OCI-LY3 (cell line): ENCODE measurements at regions not wholly inside any gene's neighbourhood (a gene's known extent, or its start where the extent isn't known, plus 50 kb on each side); places are given as distances from the start of the nearest gene placed in this dataset.

Experiments used
- H2AFZ ChIP-seq: fragments of 200-600, 300-600 bp; shearing (Covaris generic); 2 replicates; pipeline ENCODE4 v1.6.0; 2014; ENCODE audit warnings: antibody characterized with exemption, low read depth, low read length
- H3K27ac ChIP-seq: fragments of 200-600, 300-600 bp; sonication (generic); 2 replicates; pipeline ENCODE4 v1.5.1; 2014; ENCODE audit warnings: mild to moderate bottlenecking, low read length, moderate library complexity, mixed read lengths
- H3K27me3 ChIP-seq: fragments of 200-600, 300-600 bp; sonication (generic); 2 replicates; pipeline ENCODE4 v1.6.1; 2014; ENCODE audit warnings: low read depth, low read length, mixed read lengths
- H3K36me3 ChIP-seq: fragments of 200-600, 300-600 bp; sonication (generic); replicated peaks from 2 replicates; pipeline ENCODE3; 2014; ENCODE audit warnings: low read depth, low read length, mixed read lengths
- H3K4me1 ChIP-seq: fragments of 300-600, 200-600 bp; sonication (generic); 2 replicates; pipeline ENCODE4 v1.6.1; 2014; ENCODE audit warnings: low read length, mixed read lengths
- H3K4me2 ChIP-seq: fragments of 200-600, 300-600 bp; sonication (generic); 2 replicates; pipeline ENCODE4 v1.6.1; 2014; ENCODE audit warnings: low read length, mixed read lengths
- H3K4me3 ChIP-seq: fragments of 300-600, 200-600 bp; sonication (generic); 2 replicates; pipeline ENCODE4 v1.5.1; 2014; ENCODE audit warnings: antibody characterized with exemption, mild to moderate bottlenecking, low read length, moderate library complexity
- H3K79me2 ChIP-seq: fragments of 300-600, 200-600 bp; shearing (Covaris generic); 2 replicates; pipeline ENCODE4 v1.6.1; 2014; ENCODE audit warnings: mild to moderate bottlenecking, low read length, mixed read lengths
- H3K9ac ChIP-seq: fragments of 300-600, 200-600 bp; shearing (Covaris generic); 2 replicates; pipeline ENCODE4 v1.6.0; 2014; ENCODE audit warnings: mild to moderate bottlenecking, low read length, moderate library complexity
- H3K9me3 ChIP-seq: fragments of 200-600, 300-600 bp; shearing (Covaris generic); 2 replicates; pipeline ENCODE4 v1.6.1; 2014; ENCODE audit warnings: low read length, mixed read lengths; ENCODE audit not compliant: insufficient read depth
- H4K20me1 ChIP-seq: fragments of 200-600, 300-600 bp; sonication (generic); 2 replicates; pipeline ENCODE4 v1.6.1; 2016; ENCODE audit warnings: low read length, mixed read lengths; ENCODE audit not compliant: insufficient read depth
- EZH2phosphoT487 ChIP-seq: fragments of 200-600 bp; shearing (Covaris generic); IDR thresholded peaks from 2 replicates; pipeline ENCODE4 v1.6.1; 2018; ENCODE audit warnings: antibody characterized with exemption, mixed run types, low read depth
- TF ChIP-seq, protein P1 (sequence below): fragments of 200-600, 300-600 bp; sonication (generic); IDR thresholded peaks from 2 replicates; pipeline ENCODE4 v1.5.1; 2014; ENCODE audit warnings: antibody characterized with exemption, low read length, low read depth

DNA sequence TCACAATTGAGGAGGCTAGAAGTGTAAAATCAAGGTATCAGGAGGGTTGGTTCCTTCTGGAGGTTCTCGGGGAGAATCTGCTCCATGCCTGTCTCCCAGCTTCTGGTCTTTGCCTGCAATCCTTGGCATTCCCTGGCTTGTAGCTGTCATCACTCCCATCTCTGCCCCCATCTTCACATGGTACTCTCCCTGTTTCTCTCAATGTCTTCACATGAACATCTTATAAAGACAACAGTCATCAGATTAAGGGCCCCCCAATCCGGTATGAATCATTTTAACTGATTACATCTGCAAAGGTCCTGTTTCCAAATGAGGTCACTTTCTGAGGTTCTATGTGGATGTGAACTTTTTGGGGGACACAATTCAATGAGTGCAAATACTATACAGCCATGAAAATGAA, 113.0 kb upstream of the GALNT15 start:
- no peak overlapping the region for H3K4me2 ChIP-seq
- H2AFZ ChIP-seq, result no peak overlapping the region
- no peaks in the 10 kb centered on the region for H3K4me1 ChIP-seq
- no peak overlapping the region for H3K9ac ChIP-seq
- no peak overlapping the region for H3K27ac ChIP-seq
- no peaks in the 10 kb centered on the region for H3K36me3 ChIP-seq
- H4K20me1 ChIP-seq, result no peaks in the 10 kb centered on the region
- H3K79me2 ChIP-seq, result no peaks in the 10 kb centered on the region
- TF ChIP-seq, protein P1, sequence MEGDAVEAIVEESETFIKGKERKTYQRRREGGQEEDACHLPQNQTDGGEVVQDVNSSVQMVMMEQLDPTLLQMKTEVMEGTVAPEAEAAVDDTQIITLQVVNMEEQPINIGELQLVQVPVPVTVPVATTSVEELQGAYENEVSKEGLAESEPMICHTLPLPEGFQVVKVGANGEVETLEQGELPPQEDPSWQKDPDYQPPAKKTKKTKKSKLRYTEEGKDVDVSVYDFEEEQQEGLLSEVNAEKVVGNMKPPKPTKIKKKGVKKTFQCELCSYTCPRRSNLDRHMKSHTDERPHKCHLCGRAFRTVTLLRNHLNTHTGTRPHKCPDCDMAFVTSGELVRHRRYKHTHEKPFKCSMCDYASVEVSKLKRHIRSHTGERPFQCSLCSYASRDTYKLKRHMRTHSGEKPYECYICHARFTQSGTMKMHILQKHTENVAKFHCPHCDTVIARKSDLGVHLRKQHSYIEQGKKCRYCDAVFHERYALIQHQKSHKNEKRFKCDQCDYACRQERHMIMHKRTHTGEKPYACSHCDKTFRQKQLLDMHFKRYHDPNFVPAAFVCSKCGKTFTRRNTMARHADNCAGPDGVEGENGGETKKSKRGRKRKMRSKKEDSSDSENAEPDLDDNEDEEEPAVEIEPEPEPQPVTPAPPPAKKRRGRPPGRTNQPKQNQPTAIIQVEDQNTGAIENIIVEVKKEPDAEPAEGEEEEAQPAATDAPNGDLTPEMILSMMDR, result no peak
- TF ChIP-seq EZH2phosphoT487, result no peak
- H3K9me3 ChIP-seq, result no peaks in the 10 kb centered on the region
- H3K4me3 ChIP-seq, result no peak overlapping the region
- H3K27me3 ChIP-seq, result peaks cover 7% of the 10 kb centered on the region

DNA sequence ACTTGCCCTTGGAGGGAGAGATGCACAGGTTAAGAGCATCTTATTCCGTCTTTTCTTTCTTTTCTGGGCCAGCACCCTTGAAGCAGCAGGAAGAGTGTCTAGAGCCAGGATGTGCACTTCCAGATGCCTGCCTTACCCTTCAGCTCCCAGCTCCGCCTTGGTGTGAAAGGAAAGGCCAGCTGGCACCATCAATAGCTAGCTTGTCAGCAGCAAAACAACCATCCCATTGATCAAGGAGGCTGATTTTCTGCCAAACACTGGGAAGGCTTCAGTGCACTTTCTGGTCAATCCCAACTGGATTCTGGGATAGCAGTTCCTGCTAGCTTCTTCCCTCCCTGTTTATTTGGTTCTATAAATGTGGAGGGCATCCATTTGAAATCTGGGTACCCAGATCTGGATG, 110.9 kb upstream of the GALNT15 start:
- no peaks in the 10 kb centered on the region for H3K36me3 ChIP-seq
- H4K20me1 ChIP-seq, result no peaks in the 10 kb centered on the region
- no peaks in the 10 kb centered on the region for H3K79me2 ChIP-seq
- H2AFZ ChIP-seq, result no peak overlapping the region
- no peak overlapping the region for H3K9ac ChIP-seq
- no peak overlapping the region for H3K4me3 ChIP-seq
- peaks cover 7% of the 10 kb centered on the region for H3K27me3 ChIP-seq
- H3K27ac ChIP-seq, result no peak overlapping the region
- no peaks in the 10 kb centered on the region for H3K4me1 ChIP-seq
- no peak for TF ChIP-seq EZH2phosphoT487
- TF ChIP-seq, protein P1, result no peak
- H3K4me2 ChIP-seq, result no peak overlapping the region
- no peaks in the 10 kb centered on the region for H3K9me3 ChIP-seq

DNA sequence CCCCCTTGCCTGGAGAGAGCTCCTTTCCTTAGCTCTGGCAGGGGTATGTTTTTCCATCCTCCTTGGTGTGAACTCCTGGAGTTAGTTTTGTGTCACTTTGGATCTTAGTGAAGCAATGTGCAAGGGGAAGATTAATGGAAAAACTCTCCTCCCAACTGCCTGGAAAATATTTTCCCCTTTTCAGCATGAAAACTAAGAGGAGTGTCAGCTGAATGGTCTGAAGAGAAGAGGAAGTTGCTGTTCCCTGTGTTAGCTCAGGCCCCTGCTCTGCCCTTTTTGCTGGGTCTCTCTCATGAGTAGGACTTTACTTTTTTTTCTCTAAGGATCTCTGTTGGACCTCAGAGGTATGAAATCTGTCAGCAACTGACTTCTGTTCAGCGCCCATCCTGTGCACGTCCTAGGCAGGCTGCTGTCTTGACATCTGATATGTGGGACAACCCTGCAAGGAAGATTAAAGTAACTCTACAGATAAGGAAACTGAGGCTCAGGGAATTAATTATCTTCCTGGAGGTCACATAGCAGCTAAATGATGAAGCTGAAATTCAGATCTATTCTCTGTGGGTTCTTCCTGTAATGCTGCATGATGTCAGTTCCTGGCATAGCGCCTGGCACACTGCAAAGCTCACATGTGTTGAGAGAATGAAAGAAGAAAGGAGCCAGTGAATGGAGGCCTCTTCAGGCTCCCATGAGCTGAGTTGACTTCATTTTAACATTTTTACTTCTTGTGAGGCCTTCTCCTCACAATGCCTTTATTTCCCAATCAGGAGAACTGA, 109.7 kb upstream of the GALNT15 start:
- Histone ChIP-seq H3K27ac (no peak overlapping the region), H3K9me3 (no peaks in the 10 kb centered on the region), H3K9ac (no peak overlapping the region), H2AFZ (no peak overlapping the region), H3K27me3 (peaks cover 7% of the 10 kb centered on the region), H3K4me1 (no peaks in the 10 kb centered on the region), H3K36me3 (no peaks in the 10 kb centered on the region), H3K4me2 (no peak overlapping the region), H3K4me3 (no peak overlapping the region), H3K79me2 (no peaks in the 10 kb centered on the region), H4K20me1 (no peaks in the 10 kb centered on the region)
- TF ChIP-seq, protein P1, result no peak
- no peak for TF ChIP-seq EZH2phosphoT487

DNA sequence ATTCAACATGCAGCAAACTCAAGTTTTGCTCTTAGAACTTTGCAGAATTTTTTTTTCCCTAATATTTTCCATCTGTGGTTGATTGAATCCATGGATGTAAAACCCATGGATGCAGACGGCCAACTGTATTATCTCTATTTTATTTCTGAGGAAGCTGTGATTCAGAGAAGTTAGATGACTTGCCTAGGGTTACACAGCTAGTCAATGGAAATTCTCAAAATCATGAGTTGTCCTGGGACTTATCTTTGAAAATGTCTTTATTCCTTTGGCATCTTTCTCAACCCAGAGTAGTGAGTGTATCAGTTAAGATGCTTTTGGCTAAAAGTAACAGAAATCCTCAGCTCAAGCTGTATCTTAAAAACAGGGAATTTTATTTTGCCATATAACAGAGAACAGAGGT, 107.9 kb upstream of the GALNT15 start:
- no peak overlapping the region for H3K27ac ChIP-seq
- TF ChIP-seq, protein P1, result no peak
- no peak for TF ChIP-seq EZH2phosphoT487
- H4K20me1 ChIP-seq, result no peaks in the 10 kb centered on the region
- peaks cover 6% of the 10 kb centered on the region for H3K27me3 ChIP-seq
- no peaks in the 10 kb centered on the region for H3K36me3 ChIP-seq
- no peaks in the 10 kb centered on the region for H3K79me2 ChIP-seq
- H3K4me1 ChIP-seq, result peaks cover 7% of the 10 kb centered on the region
- H3K4me2 ChIP-seq, result no peak overlapping the region
- no peak overlapping the region for H3K9ac ChIP-seq
- H3K9me3 ChIP-seq, result no peaks in the 10 kb centered on the region
- no peak overlapping the region for H2AFZ ChIP-seq
- no peak overlapping the region for H3K4me3 ChIP-seq
